ENCODE measurements at regions not wholly inside any gene's neighbourhood (a gene's known extent, or its start where the extent isn't known, plus 50 kb on each side); places are given as distances from the start of the nearest gene placed in this dataset.

- Histone ChIP-seq H3K79me2 (ENCODE audit: control insufficient read depth, insufficient read depth, low read length) (no peaks in the 10 kb centered on the region), H3K27me3 (replicated peaks in 1 of 4; ENCODE audit: control extremely low read depth in 1 of 4, control insufficient read depth in 3 of 4, insufficient read depth in 4 of 4, low read length in 3 of 4) (no peaks in the 10 kb centered on the region), H3K4me2 (replicated peaks; ENCODE audit: low read depth, low read length, poor library complexity, severe bottlenecking) (no peak overlapping the region), H3K36me3 (replicated peaks in 1 of 2; ENCODE audit: control extremely low read depth in 1 of 2, control insufficient read depth in 1 of 2, extremely low read depth in 1 of 2, insufficient read depth in 2 of 2, low read length in 1 of 2) (no peaks in the 10 kb centered on the region), H3K9me3 (ENCODE audit: control extremely low read depth in 1 of 3, control insufficient read depth in 2 of 3, insufficient read depth in 1 of 3, low read length in 2 of 3) (peaks cover 0 to 21% (median 0%) of the 10 kb centered on the region in 3 donors), H4K20me1 (ENCODE audit: control insufficient read depth, insufficient read depth, low read length, poor library complexity, severe bottlenecking) (no peaks in the 10 kb centered on the region), H3K4me1 (ENCODE audit: control insufficient read depth in 2 of 2, insufficient read depth in 2 of 2, low read length in 2 of 2) (no peaks in the 10 kb centered on the region), H3K27ac (ENCODE audit: low read length in 2 of 2) (no peak overlapping the region), H3K4me3 (ENCODE audit: control extremely low read depth in 1 of 5, extremely low read depth in 1 of 5, insufficient read depth in 1 of 5, low read depth in 2 of 5, low read length in 4 of 5) (no peak overlapping the region), H3K9ac (ENCODE audit: low read length) (no peak overlapping the region), H2AFZ (ENCODE audit: insufficient read depth, low read depth, low read length, poor library complexity, severe bottlenecking) (no peak overlapping the region)
- WGBS (ENCODE audit: insufficient coverage), result 86% methylated on average over 3 of the region's 6 CpGs
- Mint-ChIP-seq H3K4me1 (no peaks in the 10 kb centered on the region), H3K9me3 (ENCODE audit: insufficient read depth) (no peaks in the 10 kb centered on the region), H3K27ac (no peak overlapping the region), H3K27me3 (no peaks in the 10 kb centered on the region), H3K4me3 (no peak overlapping the region)
- ATAC-seq (ENCODE audit: low read depth), result no peak
- TF ChIP-seq EZH2 (IDR thresholded peaks at IDR 0.05; ENCODE audit: borderline replicate concordance, insufficient read depth, low read depth, low read length, poor library complexity, severe bottlenecking) (no peak), CTCF (IDR thresholded peaks at IDR 0.05) (no peak)
- ChIA-PET CTCF (no interaction called here), POLR2A (no interaction called here)
- no peak for DNase-seq
- intact Hi-C loops (cut with micrococcal nuclease), result no loop called here
Measured at GRCh38 chr7:155893664-155894063, 81.4 kb upstream of the SHH start.

GRCh38 chr7:155893176-155893575 is 80.9 kb upstream of the SHH start:
- Histone ChIP-seq H3K9ac (ENCODE audit: low read length) (no peak overlapping the region), H2AFZ (ENCODE audit: insufficient read depth, low read depth, low read length, poor library complexity, severe bottlenecking) (no peak overlapping the region), H3K27ac (ENCODE audit: low read length in 2 of 2) (no peak overlapping the region), H3K4me3 (ENCODE audit: control extremely low read depth in 1 of 5, extremely low read depth in 1 of 5, insufficient read depth in 1 of 5, low read depth in 2 of 5, low read length in 4 of 5) (no peak overlapping the region), H3K27me3 (replicated peaks in 1 of 4; ENCODE audit: control extremely low read depth in 1 of 4, control insufficient read depth in 3 of 4, insufficient read depth in 4 of 4, low read length in 3 of 4) (no peaks in the 10 kb centered on the region), H4K20me1 (ENCODE audit: control insufficient read depth, insufficient read depth, low read length, poor library complexity, severe bottlenecking) (no peaks in the 10 kb centered on the region), H3K79me2 (ENCODE audit: control insufficient read depth, insufficient read depth, low read length) (no peaks in the 10 kb centered on the region), H3K4me1 (ENCODE audit: control insufficient read depth in 2 of 2, insufficient read depth in 2 of 2, low read length in 2 of 2) (no peaks in the 10 kb centered on the region), H3K36me3 (replicated peaks in 1 of 2; ENCODE audit: control extremely low read depth in 1 of 2, control insufficient read depth in 1 of 2, extremely low read depth in 1 of 2, insufficient read depth in 2 of 2, low read length in 1 of 2) (no peaks in the 10 kb centered on the region), H3K4me2 (replicated peaks; ENCODE audit: low read depth, low read length, poor library complexity, severe bottlenecking) (no peak overlapping the region), H3K9me3 (ENCODE audit: control extremely low read depth in 1 of 3, control insufficient read depth in 2 of 3, insufficient read depth in 1 of 3, low read length in 2 of 3) (peaks cover 0 to 21% (median 0%) of the 10 kb centered on the region in 3 donors)
- H3K9me3 Mint-ChIP-seq (ENCODE audit: insufficient read depth), result no peaks in the 10 kb centered on the region
- ChIA-PET POLR2A (no interaction called here), CTCF (no interaction called here)
- intact Hi-C loops (cut with micrococcal nuclease), result no loop called here
- DNase-seq, result no peak
- H3K4me1 Mint-ChIP-seq, result no peaks in the 10 kb centered on the region
- ATAC-seq (ENCODE audit: low read depth), result no peak
- H3K27ac Mint-ChIP-seq, result no peak overlapping the region
- TF ChIP-seq EZH2 (IDR thresholded peaks at IDR 0.05; ENCODE audit: borderline replicate concordance, insufficient read depth, low read depth, low read length, poor library complexity, severe bottlenecking) (no peak), CTCF (IDR thresholded peaks at IDR 0.05) (no peak)
- no peak overlapping the region for H3K4me3 Mint-ChIP-seq
- WGBS (ENCODE audit: insufficient coverage), result 88% methylated on average over 11 of the region's 12 CpGs
- no peaks in the 10 kb centered on the region for H3K27me3 Mint-ChIP-seq

All from B cell (primary cell).